Hematopoietic multipotent progenitor cell (in vitro differentiated cells): ENCODE measurements at regions not wholly inside any gene's neighbourhood (a gene's known extent, or its start where the extent isn't known, plus 50 kb on each side); places are given as distances from the start of the nearest gene placed in this dataset.

ENCODE experiments used
- DNase-seq, 3 donors: peaks; one replicate each; pipeline ENCODE4 v3.0.0-alpha.2; 2011 to 2015; ENCODE audit warnings: low read depth in 2 of 3, low spot score in 2 of 3

GRCh38 chr11:113584371-113584770 lies 109.2 kb upstream of the DRD2 start:
- DNase-seq = no peak

GRCh38 chr11:113581713-113582112 lies 106.5 kb upstream of the DRD2 start:
- DNase-seq = no peak

GRCh38 chr11:113579292-113579940 lies 104.2 kb upstream of the DRD2 start:
- DNase-seq = no peak

DNA sequence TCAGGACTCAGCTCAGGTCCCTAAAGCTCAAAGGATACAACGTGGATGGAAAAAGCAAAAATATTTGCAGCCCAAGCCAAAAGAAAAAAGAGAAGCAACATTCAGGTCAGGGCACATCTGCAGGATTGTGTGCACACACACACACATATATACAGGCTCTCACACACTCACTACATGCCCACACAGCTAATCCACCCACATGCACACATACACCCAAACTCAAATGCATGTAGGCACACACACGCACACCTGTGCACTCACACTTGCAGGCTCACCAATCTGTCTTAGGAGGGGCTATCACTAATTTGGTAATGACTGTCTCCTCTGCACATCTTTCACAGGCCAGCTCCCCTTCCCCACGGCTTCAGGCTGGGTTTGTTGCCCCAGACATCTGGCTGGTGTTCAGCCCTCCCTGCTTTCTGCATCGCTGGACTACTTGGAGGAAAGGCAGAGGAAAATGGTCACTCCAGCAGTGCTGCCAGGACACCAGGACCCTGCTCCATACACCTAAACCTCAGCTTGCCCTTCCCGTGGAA lies 103.6 kb upstream of the DRD2 start:
- no peak for DNase-seq

- DNase-seq = no peak
These were observed 102.8 kb upstream of the DRD2 start for GRCh38 chr11:113578033-113578380.

DNA sequence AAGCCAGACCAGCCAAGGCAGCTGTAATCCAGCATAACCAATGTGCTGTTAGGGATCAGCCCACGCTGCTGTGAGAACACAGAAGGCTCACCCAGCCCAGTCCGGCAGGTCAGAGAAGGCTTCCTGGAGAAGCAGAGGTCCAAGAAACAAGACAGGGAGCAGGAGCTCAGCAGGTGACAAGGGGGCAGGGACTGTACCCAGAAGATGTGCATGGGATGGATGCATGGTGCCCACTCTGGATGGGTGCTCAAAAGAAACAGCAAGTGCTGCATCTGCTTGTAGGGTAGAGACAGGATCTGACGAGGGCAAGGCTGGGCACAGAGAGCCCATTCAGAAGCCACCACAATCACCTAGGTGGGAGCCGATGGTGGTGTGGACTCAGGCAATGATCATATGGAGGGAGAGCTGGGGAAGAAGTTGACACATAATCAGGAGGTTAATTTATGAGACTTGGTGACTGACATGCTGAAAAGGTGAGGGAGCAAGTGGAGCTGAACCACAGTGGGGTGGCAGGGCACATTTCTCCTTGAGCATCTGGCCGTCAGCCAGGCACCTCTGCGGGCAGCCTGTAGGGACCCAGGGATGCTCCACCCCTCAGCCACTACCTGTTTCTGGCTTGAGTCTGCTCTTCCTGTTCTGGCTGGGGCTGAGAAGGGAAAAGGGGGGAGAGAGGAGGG lies 102.3 kb upstream of the DRD2 start:
- peak in 2 of 3 donors; percentile 10 to 37 for DNase-seq

- DNase-seq = no peak
These were observed 99.4 kb upstream of the DRD2 start for GRCh38 chr11:113574586-113574985.

DNA sequence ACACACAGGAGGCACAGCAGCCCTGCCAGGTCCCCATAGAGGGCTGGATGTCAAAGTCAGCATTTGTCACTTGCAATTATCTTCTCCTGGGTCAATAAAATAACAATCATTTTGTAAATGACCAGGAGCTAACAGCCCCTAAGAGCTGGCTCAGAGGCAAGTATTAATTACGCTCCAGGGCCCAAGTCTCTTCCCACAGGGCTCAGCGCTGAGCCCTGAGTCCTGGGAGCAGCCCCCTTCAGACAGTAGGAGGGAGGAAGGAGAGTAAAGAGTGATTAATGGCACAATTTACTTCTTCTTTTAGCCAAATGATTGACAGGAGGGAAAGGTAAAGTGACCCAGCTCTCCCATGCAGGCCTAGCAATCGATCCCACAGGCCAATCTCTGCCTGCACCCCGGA lies 99.0 kb upstream of the DRD2 start:
- DNase-seq = no peak

DNA sequence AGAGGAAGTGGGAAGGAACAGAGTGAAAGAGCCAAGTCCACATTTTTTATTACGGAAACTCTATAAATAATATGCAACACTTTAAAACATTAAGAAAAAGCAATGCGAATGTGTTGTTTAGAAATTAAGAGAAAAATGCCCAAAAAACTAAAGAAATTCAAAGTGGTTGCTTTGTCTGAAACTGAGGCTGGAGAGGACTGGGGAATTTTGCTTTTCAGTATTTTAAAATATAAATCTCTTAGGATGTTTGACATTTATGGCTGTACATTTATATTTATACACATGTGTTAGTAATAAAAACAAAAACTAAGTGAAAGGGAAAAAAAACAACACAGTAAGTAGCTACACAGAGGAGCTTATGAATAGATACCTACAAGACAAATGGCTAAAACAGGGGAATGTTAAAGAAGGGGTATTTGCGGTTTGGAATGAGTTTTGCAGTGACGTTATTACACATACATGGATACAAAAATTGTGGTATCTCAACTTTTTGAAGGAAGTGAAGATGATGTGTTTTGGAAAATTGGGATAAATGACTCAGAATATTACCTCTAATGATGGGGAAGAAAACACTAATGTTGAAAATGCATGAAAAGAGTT lies 97.0 kb upstream of the DRD2 start:
- DNase-seq = no peak

DNA sequence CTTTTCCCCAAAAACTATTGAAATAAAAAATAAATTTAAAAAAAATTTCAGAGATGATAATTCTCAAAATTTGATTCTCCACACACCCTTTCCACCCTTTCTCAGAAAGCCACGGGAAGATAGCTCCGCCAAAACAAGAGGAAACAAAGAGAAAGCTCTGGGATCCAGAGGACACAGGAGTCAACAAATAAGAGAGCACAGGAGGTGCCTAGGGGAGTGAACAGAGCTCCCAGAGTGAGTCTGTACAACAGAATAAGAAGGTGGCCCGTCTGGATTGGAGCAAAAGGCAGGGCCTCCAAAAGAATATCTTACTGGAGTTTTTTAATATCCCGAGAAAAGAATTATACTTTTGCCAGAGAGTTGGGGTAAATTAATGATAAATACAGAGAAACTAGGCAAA lies 96.3 kb upstream of the DRD2 start:
- DNase-seq = no peak

- no peak for DNase-seq
These were observed 95.7 kb upstream of the DRD2 start for GRCh38 chr11:113570906-113571305.

- no peak for DNase-seq
These were observed 94.2 kb upstream of the DRD2 start for GRCh38 chr11:113569391-113569790.

DNA sequence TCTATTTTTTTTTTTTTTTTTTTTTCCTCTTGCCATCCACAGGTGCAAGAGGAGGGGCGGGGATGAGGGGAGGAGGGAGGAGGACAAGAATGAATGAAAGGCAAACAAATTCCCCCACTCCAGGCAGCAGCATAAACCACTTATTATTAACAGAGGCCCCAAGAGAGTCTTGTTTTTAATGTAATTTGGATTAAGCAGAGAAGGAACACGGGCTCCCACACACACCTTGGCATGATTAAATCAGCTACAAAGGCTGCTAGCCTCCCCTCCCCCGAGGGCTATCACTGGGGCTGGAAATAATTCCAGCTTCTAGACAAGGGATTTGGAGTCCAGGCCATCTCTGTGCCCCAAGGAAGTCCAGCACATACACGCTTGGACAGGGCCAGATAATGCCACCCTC lies 93.4 kb upstream of the DRD2 start:
- DNase-seq = no peak

GRCh38 chr11:113567867-113568544 lies 92.8 kb upstream of the DRD2 start:
- no peak for DNase-seq

- no peak for DNase-seq
These were observed 91.9 kb upstream of the DRD2 start for GRCh38 chr11:113567097-113567496.

- no peak for DNase-seq
These were observed 89.4 kb upstream of the DRD2 start for GRCh38 chr11:113564527-113565130.

DNA sequence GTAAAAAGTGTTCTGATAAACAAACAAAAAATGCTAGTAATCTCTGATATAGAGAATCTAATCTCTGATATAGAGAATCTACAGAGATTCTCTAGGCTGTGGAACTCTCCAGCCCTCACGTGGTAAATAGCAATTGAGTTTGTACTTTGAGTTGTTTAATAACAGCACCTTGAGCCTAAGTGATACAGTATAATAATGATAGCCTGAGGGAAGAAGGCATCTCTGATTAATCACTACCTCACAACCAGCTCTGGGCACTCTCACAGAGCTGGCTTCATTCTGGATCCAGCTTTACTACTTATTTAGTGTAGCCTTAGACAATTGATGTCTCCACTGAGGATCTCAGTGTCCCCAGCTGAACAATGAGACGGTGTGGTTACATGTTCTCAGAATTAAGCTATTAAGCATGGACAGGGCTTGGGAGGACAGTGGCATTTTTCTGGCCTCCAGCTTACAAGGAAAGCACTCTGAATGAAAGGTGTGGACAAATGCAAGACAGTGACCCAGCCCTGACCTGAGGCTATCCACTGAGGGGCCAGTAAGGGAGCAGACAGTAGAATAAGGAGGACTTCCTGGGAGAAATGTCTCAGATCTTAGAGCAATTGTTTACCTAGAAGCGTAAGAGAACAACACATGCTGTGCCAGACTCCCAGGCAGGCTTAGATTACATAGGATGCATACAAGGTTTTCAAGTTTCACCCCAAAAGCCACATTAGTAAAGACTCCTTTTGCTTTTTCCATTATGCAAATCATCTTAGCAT lies 88.7 kb upstream of the DRD2 start:
- no peak for DNase-seq

- DNase-seq = no peak
These were observed 87.8 kb upstream of the DRD2 start for GRCh38 chr11:113562981-113563461.

DNA sequence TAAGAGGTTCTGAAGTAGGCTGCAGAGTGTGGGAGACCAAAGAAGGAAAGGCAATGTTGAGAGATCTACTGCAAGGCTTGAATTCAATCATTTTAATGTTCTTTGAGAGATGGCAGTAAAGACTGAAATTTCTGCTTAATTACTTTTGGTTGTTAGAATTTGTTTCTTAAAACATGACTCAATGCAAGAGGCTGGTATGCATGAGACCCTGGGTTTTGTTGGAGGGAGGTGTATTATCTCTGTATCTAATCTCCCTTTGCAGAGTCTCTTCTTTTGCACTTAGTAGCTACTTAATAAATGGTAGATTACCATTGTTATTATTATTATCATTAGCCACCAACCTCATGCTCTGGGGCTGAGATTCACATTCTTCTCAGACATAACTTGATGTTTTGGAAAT lies 87.4 kb upstream of the DRD2 start:
- no peak for DNase-seq

DNA sequence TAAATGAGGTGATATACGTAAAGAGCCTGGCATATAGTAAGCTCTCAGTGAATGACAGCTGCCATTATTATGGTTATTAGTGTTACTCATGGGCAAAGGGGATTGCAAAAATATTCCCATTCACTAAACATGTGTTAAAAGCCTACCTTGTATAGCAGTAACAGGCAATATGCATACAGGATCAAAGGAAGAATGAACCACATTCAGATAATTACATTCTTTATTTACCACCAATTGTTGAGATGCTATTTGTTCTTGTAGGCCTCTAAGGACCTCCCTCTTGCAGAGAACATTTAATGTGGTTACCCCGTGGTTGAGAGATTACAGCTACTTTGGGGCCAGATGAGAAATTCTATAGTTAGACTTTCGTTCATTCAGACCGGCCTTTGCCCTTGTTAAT lies 82.7 kb upstream of the DRD2 start:
- no peak for DNase-seq
